ENCODE measurements at regions not wholly inside any gene's neighbourhood (a gene's known extent, or its start where the extent isn't known, plus 50 kb on each side); places are given as distances from the start of the nearest gene placed in this dataset.
"Not testable (repeated sequence)": the region's sequence is repeated elsewhere in the genome, so short reads cannot be mapped to it uniquely, and the experiment has no call there.

- Histone ChIP-seq H3K9me3 (no peaks in the 10 kb centered on the region), H3K27me3 (no peaks in the 10 kb centered on the region), H3K4me1 (no peaks in the 10 kb centered on the region), H3K27ac (no peak overlapping the region), H3K36me3 (ENCODE audit: low read depth, missing control alignments) (no peaks in the 10 kb centered on the region), H3K4me3 (no peak overlapping the region)
- 92 to 95% methylated on average over 3 of the region's 3 CpGs for WGBS, 2 donors
- intact Hi-C loops (cut with DNase I; ENCODE audit: low total_unique reads), result no loop called here
- DNase-seq, result no peak
- TF ChIP-seq CTCF (IDR thresholded peaks at IDR 0.05) (no peak), POLR2A (IDR thresholded peaks at IDR 0.05) (no peak)
Measured at GRCh38 chr3:127413318-127413673, 125.5 kb upstream of the PRR20G start.

GRCh38 chr3:127412578-127413317, 124.9 kb upstream of the PRR20G start:
- intact Hi-C loops (cut with DNase I; ENCODE audit: low total_unique reads), result no loop called here
- no peak overlapping the region for H3K27ac ChIP-seq
- H3K4me3 ChIP-seq, result no peak overlapping the region
- TF ChIP-seq POLR2A (IDR thresholded peaks at IDR 0.05) (no peak), CTCF (IDR thresholded peaks at IDR 0.05) (no peak)
- no peaks in the 10 kb centered on the region for H3K4me1 ChIP-seq
- WGBS, 2 donors, result 86% methylated on average over 10 of the region's 10 CpGs
- DNase-seq, result no peak
- H3K9me3 ChIP-seq, result no peaks in the 10 kb centered on the region
- H3K36me3 ChIP-seq (ENCODE audit: low read depth, missing control alignments), result no peaks in the 10 kb centered on the region
- H3K27me3 ChIP-seq, result no peaks in the 10 kb centered on the region

GRCh38 chr3:127411875-127412274, 124.0 kb upstream of the PRR20G start:
- H3K4me1 ChIP-seq; H3K9me3 ChIP-seq; intact Hi-C loops (cut with DNase I; ENCODE audit: low total_unique reads); H3K27ac ChIP-seq; H3K27me3 ChIP-seq; H3K36me3 ChIP-seq (ENCODE audit: low read depth, missing control alignments); H3K4me3 ChIP-seq; DNase-seq: not testable (repeated sequence)
- 63 to 70% methylated on average over 8 to 9 of the region's 9 CpGs for WGBS, 2 donors

GRCh38 chr3:127411083-127411727, 123.4 kb upstream of the PRR20G start:
- no peak for TF ChIP-seq CTCF (IDR thresholded peaks at IDR 0.05)
- TF ChIP-seq POLR2A (IDR thresholded peaks at IDR 0.05), result no peak
- 78 to 82% methylated on average over 4 of the region's 4 CpGs for WGBS, 2 donors
- intact Hi-C loops (cut with DNase I; ENCODE audit: low total_unique reads), result no loop called here

GRCh38 chr3:127410678-127411077, 122.8 kb upstream of the PRR20G start:
- no peaks in the 10 kb centered on the region for H3K4me1 ChIP-seq
- DNase-seq, result no peak
- no peaks in the 10 kb centered on the region for H3K36me3 ChIP-seq (ENCODE audit: low read depth, missing control alignments)
- H3K27me3 ChIP-seq, result no peaks in the 10 kb centered on the region
- no peak overlapping the region for H3K4me3 ChIP-seq
- H3K9me3 ChIP-seq, result no peaks in the 10 kb centered on the region
- 74 to 84% methylated on average over 7 of the region's 7 CpGs for WGBS, 2 donors
- intact Hi-C loops (cut with DNase I; ENCODE audit: low total_unique reads), result no loop called here
- TF ChIP-seq CTCF (IDR thresholded peaks at IDR 0.05), result no peak
- no peak for TF ChIP-seq POLR2A (IDR thresholded peaks at IDR 0.05)
- no peak overlapping the region for H3K27ac ChIP-seq

More at GRCh38 chr3:127411083-127411727, 123.4 kb upstream of the PRR20G start:
- Histone ChIP-seq H3K27ac (no peak overlapping the region), H3K4me1 (no peaks in the 10 kb centered on the region), H3K27me3 (no peaks in the 10 kb centered on the region), H3K4me3 (no peak overlapping the region), H3K9me3 (no peaks in the 10 kb centered on the region), H3K36me3 (ENCODE audit: low read depth, missing control alignments) (no peaks in the 10 kb centered on the region)
- no peak for DNase-seq

Measured in testis (tissue), 2 donors.